Fibroblast of villous mesenchyme (primary cell): ENCODE measurements at regions not wholly inside any gene's neighbourhood (a gene's known extent, or its start where the extent isn't known, plus 50 kb on each side); places are given as distances from the start of the nearest gene placed in this dataset.

Source experiments
- DNase-seq: peaks from one replicate; pipeline ENCODE4 v3.0.0-alpha.2; 2010; ENCODE audit warnings: low read depth
- H3K4me3 ChIP-seq: 2 replicates; pipeline ENCODE4 v1.5.1; 2011; ENCODE audit warnings: low read depth, mild to moderate bottlenecking, low read length
- TF ChIP-seq, protein P1 (sequence below): IDR thresholded peaks from 2 replicates; pipeline ENCODE4 v1.5.1; 2012; ENCODE audit warnings: low read depth, mild to moderate bottlenecking, low read length; ENCODE audit not compliant: insufficient read depth

DNA sequence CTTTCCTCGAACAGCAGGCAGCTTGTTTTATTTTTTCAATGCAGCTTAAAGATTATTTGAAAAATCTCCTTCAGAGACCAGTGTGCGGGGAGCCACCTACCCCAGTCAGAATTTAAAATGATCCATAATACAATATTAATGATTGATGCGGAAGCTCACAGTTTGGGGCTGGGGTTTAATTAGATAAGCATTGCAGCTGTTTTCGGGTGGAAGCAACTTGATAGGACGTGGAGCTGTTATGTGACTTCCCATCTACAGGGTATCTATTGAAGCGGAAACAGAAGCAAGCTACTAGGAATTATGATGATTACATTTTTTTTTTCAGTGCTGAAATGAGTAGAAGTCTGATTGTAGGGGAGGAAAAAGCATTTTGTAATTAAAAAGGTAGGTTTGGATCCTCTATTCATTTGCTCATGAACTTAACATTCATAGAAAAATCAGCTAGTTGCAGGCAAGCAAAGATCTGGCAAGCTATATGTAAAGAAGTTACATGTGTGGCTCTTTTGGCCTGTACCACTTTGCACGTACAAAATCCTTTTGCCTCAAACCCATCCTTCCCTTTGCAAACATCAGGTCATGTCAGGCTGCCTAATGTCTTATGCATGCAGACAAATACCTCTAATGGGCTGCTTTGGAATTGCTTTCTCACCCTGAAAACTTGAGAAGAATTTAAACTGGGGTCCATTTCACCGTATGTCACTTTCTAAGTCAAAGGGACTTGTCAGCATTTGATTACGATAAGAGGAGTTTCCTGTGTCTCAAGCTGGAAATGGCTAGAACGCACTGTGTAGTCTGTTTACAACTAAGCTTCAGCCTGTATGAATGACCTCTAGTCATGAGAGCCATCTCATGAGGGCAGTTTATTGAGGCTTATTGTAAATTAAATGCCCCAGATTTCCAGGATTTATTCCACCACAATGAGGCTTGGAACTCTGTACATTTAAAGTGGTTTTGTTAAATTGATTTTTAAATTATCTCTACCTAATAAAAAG lies 267.1 kb upstream of the TMTC4 start:
- no peak overlapping the region for H3K4me3 ChIP-seq
- TF ChIP-seq, protein P1, sequence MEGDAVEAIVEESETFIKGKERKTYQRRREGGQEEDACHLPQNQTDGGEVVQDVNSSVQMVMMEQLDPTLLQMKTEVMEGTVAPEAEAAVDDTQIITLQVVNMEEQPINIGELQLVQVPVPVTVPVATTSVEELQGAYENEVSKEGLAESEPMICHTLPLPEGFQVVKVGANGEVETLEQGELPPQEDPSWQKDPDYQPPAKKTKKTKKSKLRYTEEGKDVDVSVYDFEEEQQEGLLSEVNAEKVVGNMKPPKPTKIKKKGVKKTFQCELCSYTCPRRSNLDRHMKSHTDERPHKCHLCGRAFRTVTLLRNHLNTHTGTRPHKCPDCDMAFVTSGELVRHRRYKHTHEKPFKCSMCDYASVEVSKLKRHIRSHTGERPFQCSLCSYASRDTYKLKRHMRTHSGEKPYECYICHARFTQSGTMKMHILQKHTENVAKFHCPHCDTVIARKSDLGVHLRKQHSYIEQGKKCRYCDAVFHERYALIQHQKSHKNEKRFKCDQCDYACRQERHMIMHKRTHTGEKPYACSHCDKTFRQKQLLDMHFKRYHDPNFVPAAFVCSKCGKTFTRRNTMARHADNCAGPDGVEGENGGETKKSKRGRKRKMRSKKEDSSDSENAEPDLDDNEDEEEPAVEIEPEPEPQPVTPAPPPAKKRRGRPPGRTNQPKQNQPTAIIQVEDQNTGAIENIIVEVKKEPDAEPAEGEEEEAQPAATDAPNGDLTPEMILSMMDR: no peak
- DNase-seq: no peak

GRCh38 chr13:100940658-100941057 lies 266.1 kb upstream of the TMTC4 start:
- TF ChIP-seq, protein P1: no peak
- H3K4me3 ChIP-seq: no peak overlapping the region
- no peak for DNase-seq

- TF ChIP-seq, protein P1: no peak
- no peak for DNase-seq
- H3K4me3 ChIP-seq: no peak overlapping the region
Measured at GRCh38 chr13:100933841-100934240, 259.2 kb upstream of the TMTC4 start.

DNA sequence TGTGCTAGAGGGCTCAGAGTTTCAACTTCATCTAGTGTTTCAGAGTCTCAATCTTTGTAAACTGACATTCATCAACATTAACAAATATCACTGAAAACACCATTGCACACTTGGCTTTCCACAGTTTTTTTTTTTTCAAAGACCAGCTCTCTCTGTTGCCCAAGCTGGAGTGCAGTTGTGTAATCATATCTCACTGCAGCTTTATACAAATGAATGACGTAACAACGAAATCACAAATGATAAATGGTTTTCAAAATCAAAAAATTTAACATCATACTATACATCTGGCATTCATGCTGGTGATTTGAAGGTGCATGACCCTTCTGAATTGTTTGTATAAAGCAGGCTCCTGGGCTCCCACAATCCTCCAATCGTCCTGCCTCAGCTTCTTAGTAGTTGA lies 248.0 kb upstream of the TMTC4 start:
- no peak overlapping the region for H3K4me3 ChIP-seq
- TF ChIP-seq, protein P1: no peak
- no peak for DNase-seq

DNA sequence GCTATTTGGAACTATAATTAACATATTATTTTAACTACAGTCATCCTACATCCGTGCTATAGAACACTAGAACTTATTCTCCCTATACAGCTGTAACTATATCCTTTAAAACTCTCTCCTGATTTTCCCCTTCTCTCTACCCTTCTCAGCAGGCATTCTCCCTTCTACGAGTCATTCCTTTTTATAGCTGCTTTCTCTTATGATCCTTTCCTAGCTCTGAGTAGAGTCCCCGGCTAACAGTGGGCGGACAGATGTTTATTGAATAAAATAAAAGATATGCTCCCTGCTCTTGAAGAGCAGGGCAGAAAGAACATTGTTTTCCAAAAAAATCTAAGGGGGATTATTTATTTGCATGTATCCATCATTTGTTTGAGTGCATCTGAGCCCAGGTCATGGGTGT lies 246.5 kb upstream of the TMTC4 start:
- no peak overlapping the region for H3K4me3 ChIP-seq
- no peak for DNase-seq
- TF ChIP-seq, protein P1: no peak

GRCh38 chr13:100917011-100917410 lies 242.4 kb upstream of the TMTC4 start:
- no peak for DNase-seq
- TF ChIP-seq, protein P1: no peak

DNA sequence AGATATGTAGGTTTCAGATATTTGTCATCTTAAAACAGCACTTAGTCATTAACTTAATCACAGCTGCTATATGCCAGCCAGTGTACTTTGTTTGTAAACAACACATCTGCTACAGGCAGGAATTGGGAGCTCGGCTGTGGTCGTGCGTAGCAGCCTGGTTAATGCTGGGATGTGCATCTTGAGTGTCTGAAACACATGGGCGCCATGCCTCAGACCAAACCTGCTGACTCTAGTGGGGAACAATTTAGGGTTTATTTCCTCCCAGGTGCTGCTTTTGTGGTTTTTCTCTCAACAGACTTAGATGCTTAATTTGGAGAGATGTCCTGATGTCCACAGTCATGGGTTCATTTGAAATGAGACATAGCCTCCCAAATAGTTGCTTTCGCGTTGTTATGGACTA lies 238.5 kb upstream of the TMTC4 start:
- no peak for DNase-seq
- TF ChIP-seq, protein P1: no peak
- no peak overlapping the region for H3K4me3 ChIP-seq

More at GRCh38 chr13:100917011-100917410, 242.4 kb upstream of the TMTC4 start:
- H3K4me3 ChIP-seq: no peak overlapping the region
